Panc1 (cell line): ENCODE measurements at regions not wholly inside any gene's neighbourhood (a gene's known extent, or its start where the extent isn't known, plus 50 kb on each side); places are given as distances from the start of the nearest gene placed in this dataset.

Experiments
- ATAC-seq: fragments of 200-7000 bp; cut with Tn5 transposase; 2 replicates; pipeline ENCODE4 v1.9.1; 2020; ENCODE audit warnings: mild to moderate bottlenecking, moderate library complexity
- BruUV-seq: library from RNA; stranded (reverse); fragments of 400-500 nt; replicated peaks from 2 replicates; lab custom pipeline; 2021; lab: Mats Ljungman, UMichigan
- CTCF ChIA-PET: fragments of 300-600 bp; sonication (Branson Sonifier 250); formaldehyde crosslinking; loops from one replicate; lab custom pipeline; 2022; ENCODE audit warnings: antibody characterized with exemption; lab: Charles Lee
- POLR2A ChIA-PET: fragments of 300-600 bp; sonication (Branson Sonifier 250); formaldehyde crosslinking; loops from one replicate; lab custom pipeline; 2022; ENCODE audit warnings: antibody characterized with exemption; lab: Charles Lee
- DNase-seq: peaks from one replicate; pipeline ENCODE4 v3.0.0-alpha.2; 2010; ENCODE audit warnings: low read depth, low spot score
- H3K27ac ChIP-seq: 2 replicates; pipeline ENCODE4 v1.5.1; 2011; ENCODE audit warnings: mild to moderate bottlenecking, low read length, inconsistent platforms
- H3K27me3 ChIP-seq: fragments of 200-500 bp; sonication (Bioruptor generic); 2 replicates; pipeline ENCODE4 v1.6.0; 2014; ENCODE audit warnings: low read length, inconsistent platforms; ENCODE audit not compliant: control insufficient read depth, insufficient read depth
- H3K36me3 ChIP-seq: fragments of 200-500 bp; sonication (Bioruptor generic); 2 replicates; pipeline ENCODE4 v1.5.1; 2014; ENCODE audit warnings: inconsistent platforms, mild to moderate bottlenecking, low read length, moderate library complexity; ENCODE audit not compliant: control insufficient read depth, insufficient read depth
- H3K4me1 ChIP-seq: 2 replicates; pipeline ENCODE4 v1.5.1; 2011; ENCODE audit warnings: inconsistent platforms, mild to moderate bottlenecking, low read length, moderate library complexity; ENCODE audit not compliant: control insufficient read depth, insufficient read depth
- H3K4me3 ChIP-seq, 2 experiments: 2 replicates each; pipeline ENCODE4 v1.5.1; 2011 to 2012; ENCODE audit warnings: low read depth in 2 of 2, low read length in 2 of 2, mild to moderate bottlenecking in 2 of 2, inconsistent platforms in 1 of 2, moderate library complexity in 1 of 2
- H3K9me3 ChIP-seq: fragments of 200-500 bp; sonication (Bioruptor generic); 2 replicates; pipeline ENCODE4 v1.5.1; 2014; ENCODE audit warnings: low read depth, mild to moderate bottlenecking, inconsistent platforms, low read length, moderate library complexity; ENCODE audit not compliant: control insufficient read depth, insufficient read depth
- POLR2AphosphoS5 ChIP-seq: IDR thresholded peaks from 2 replicates; pipeline ENCODE4 v1.6.1; 2012; ENCODE audit warnings: mild to moderate bottlenecking, low read depth, low read length, moderate library complexity
- REST ChIP-seq, 2 experiments: IDR thresholded peaks; 2 replicates each; pipeline ENCODE4 v1.6.1; 2011 to 2012; ENCODE audit warnings: low read depth in 2 of 2, control low read depth in 1 of 2, low read length in 1 of 2, mild to moderate bottlenecking in 1 of 2, moderate library complexity in 1 of 2; ENCODE audit not compliant: insufficient read depth in 1 of 2
- SIN3A ChIP-seq: IDR thresholded peaks from 2 replicates; pipeline ENCODE4 v1.6.1; 2012; ENCODE audit warnings: low read depth, mild to moderate bottlenecking, low read length, moderate library complexity, borderline replicate concordance; ENCODE audit not compliant: insufficient read depth
- TCF7L2 ChIP-seq: IDR thresholded peaks from 2 replicates; pipeline ENCODE4 v1.6.1; 2011; ENCODE audit warnings: mild to moderate bottlenecking, low read depth, low read length, inconsistent platforms
- in situ Hi-C: cut with HindIII; loops from 2 replicates; pipeline ENCODE4 v1.10.0; 2016; ENCODE audit warnings: low sequenced_read_pairs, low pct_unique_long_range_greater_than_20kb
- intact Hi-C: fragments of 100-400 bp; cut with micrococcal nuclease; formaldehyde crosslinking; loops from one replicate; pipeline ENCODE4 v1.10.0; 2022; ENCODE audit not compliant: unreplicated experiment
- TF ChIP-seq, protein P1 (sequence below): fragments of 450-650 bp; IDR thresholded peaks from 2 replicates; pipeline ENCODE4 v1.5.1; 2017; ENCODE audit warnings: mild to moderate bottlenecking

GRCh38 chr6:142645663-142646062 is 299.3 kb downstream of the HIVEP2 start:
- ATAC-seq (no peak), DNase-seq (no peak)
- intact Hi-C loops (no loop called here), in situ Hi-C loops (no loop called here)
- CTCF ChIA-PET: no interaction called here
- no peak overlapping the region for H3K4me3 ChIP-seq
- H3K9me3 ChIP-seq: no peaks in the 10 kb centered on the region
- H3K27ac ChIP-seq: no peak overlapping the region
- peaks cover 16% of the 10 kb centered on the region for H3K27me3 ChIP-seq
- TF ChIP-seq SIN3A: no peak
- TF ChIP-seq REST (IDR thresholded peaks at IDR 0.05; ENCODE audit: insufficient read depth in 1 of 2, low read depth in 2 of 2, low read length in 1 of 2): no peak
- TF ChIP-seq, protein P1, sequence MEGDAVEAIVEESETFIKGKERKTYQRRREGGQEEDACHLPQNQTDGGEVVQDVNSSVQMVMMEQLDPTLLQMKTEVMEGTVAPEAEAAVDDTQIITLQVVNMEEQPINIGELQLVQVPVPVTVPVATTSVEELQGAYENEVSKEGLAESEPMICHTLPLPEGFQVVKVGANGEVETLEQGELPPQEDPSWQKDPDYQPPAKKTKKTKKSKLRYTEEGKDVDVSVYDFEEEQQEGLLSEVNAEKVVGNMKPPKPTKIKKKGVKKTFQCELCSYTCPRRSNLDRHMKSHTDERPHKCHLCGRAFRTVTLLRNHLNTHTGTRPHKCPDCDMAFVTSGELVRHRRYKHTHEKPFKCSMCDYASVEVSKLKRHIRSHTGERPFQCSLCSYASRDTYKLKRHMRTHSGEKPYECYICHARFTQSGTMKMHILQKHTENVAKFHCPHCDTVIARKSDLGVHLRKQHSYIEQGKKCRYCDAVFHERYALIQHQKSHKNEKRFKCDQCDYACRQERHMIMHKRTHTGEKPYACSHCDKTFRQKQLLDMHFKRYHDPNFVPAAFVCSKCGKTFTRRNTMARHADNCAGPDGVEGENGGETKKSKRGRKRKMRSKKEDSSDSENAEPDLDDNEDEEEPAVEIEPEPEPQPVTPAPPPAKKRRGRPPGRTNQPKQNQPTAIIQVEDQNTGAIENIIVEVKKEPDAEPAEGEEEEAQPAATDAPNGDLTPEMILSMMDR: no peak
- TF ChIP-seq POLR2AphosphoS5: no peak
- TF ChIP-seq TCF7L2: no peak
- POLR2A ChIA-PET: interaction anchor here (0.6 kb wide), 1 partner anchor 51 kb away, joined by 6 read pairs; no protein-coding TSS in a partner anchor
- H3K36me3 ChIP-seq: no peaks in the 10 kb centered on the region
- BruUV-seq: no TSS peak
- H3K4me1 ChIP-seq: no peaks in the 10 kb centered on the region

DNA sequence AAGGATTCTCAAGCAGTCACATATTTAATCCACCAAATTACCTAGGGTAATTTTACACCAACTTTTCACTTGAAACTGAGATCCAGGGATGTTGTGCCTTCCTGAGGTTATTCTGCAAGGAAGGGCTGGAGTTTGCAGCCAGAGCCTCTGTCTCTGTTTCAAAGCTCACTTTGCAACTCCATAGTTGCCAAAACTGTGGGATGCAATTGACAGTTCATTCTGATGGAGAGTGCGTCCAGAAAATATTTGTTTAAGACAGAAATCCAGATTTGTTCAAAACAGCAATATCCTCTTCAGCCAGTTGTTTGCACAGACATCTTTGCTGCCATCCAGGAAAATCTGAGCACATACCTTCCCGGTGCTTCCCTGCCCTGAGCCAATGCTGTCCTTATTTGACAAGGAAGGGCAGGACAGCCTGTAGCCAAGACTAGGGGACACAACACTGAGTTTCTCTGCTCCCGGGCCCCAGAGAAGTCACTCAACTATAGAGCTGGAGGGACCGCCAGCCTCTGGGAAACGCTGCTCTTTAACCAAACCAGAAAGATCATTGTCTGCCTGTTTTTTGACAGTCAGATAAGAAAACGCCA is 297.4 kb downstream of the HIVEP2 start:
- POLR2A ChIA-PET: no interaction called here
- CTCF ChIA-PET: no interaction called here
- no peaks in the 10 kb centered on the region for H3K4me1 ChIP-seq
- DNase-seq: no peak
- no TSS peak for BruUV-seq
- no peak for ATAC-seq
- H3K27ac ChIP-seq: no peak overlapping the region
- TF ChIP-seq SIN3A: no peak
- no peak for TF ChIP-seq REST (IDR thresholded peaks at IDR 0.05; ENCODE audit: insufficient read depth in 1 of 2, low read depth in 2 of 2, low read length in 1 of 2)
- TF ChIP-seq TCF7L2: no peak
- TF ChIP-seq POLR2AphosphoS5: no peak
- TF ChIP-seq, protein P1: no peak
- no peaks in the 10 kb centered on the region for H3K9me3 ChIP-seq
- H3K36me3 ChIP-seq: no peaks in the 10 kb centered on the region
- in situ Hi-C loops (no loop called here), intact Hi-C loops (no loop called here)
- H3K4me3 ChIP-seq: no peak overlapping the region
- H3K27me3 ChIP-seq: peaks cover 16% of the 10 kb centered on the region
